HuH-7.5 (cell line): ENCODE measurements at regions not wholly inside any gene's neighbourhood (a gene's known extent, or its start where the extent isn't known, plus 50 kb on each side); places are given as distances from the start of the nearest gene placed in this dataset.

ENCODE experiments used
- DNase-seq: peaks from one replicate; pipeline ENCODE4 v3.0.0; 2011; ENCODE audit warnings: low spot score

DNA sequence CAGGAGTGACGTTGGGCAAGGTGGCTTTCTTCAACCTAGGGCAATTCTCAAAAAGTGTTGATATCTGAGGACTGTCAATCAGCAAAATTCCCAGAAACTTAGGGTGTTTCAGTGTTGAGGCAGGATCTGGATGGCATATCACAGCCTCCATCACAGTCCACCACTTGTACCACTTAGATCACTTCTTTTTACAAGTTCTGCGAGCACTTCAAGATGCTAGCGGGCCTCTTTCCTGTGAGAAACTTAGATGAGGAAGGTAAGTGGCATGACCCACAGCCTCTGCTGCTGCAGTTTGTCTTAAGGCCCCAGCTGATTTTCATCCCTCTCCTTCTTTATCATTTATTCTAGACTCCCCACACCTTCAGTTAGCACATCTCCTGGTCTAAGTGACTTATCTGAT, 295.4 kb upstream of the ZNF521 start:
- DNase-seq: no peak

DNA sequence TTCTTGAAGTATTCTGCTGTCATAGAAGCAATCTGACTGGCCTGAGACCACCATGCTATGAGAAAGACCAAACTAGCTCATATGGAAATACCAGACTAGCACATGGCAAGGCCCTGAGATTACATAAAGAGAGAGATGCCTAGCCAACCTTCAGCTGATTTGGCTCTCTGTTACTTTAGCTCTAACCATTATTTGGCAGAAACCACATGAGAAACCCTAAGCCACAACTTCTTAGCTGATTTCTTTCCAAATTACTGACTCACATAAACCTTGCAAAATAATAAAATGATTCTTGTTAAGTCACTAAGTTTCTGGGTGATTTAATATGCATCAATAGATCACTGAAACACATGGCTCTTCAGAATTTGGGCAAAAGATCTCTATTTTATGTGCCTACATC, 295.0 kb upstream of the ZNF521 start:
- no peak for DNase-seq

DNA sequence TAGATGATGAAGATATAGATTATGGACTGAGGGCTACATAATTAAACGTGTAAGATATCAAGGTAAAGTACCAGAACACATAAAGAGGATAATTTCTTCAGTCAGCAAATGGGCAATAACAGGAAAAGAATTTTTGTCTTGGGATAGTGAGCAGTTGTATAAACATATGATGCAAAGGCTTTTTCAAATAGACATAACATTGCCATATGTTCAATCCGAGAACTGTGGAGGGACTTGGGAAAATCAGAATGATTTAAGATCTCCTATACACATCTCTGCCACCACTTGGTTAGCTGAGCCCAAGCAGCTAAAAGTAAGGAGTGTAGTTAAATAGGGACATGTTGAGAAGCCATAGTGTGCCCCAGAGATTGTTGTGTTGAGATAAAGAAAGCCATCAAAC, 287.6 kb upstream of the ZNF521 start:
- no peak for DNase-seq

DNA sequence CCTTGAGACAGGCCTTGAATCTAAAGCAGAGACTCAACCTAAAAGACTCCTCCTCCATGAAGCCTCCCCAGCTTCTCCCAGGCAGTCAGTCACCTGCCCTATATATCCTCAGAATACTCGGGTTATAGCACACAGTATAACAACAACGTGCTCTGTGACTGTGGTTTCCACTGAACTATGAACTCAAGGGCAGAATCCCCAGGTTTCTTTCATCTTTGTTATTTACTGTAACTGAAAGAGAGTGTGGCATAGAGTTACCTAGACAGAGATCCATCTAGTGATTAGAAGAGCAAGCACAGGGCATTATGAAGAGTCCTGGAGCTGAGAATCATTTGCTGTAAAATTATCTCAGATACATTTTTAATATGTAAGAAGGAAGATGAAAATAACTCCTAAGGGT, 281.6 kb upstream of the ZNF521 start:
- no peak for DNase-seq

DNA sequence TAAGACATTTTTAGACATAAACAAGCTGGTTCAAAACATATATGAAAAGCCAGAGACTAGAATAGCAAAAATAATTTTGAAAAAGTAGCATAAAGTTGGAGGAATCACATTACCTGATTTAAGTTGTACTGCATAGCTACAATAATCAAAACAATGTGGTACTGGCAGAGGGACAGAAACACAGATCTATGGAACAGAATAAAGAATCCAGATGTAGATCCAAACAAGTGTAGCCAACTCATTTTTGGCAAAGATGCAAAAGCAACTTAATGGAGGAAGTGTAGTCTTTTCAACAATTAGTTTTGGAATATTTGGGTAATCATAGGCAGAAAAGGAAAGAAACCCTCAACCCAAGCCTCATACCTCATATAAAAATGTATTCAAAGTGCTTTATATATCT, 278.7 kb upstream of the ZNF521 start:
- DNase-seq: no peak

DNA sequence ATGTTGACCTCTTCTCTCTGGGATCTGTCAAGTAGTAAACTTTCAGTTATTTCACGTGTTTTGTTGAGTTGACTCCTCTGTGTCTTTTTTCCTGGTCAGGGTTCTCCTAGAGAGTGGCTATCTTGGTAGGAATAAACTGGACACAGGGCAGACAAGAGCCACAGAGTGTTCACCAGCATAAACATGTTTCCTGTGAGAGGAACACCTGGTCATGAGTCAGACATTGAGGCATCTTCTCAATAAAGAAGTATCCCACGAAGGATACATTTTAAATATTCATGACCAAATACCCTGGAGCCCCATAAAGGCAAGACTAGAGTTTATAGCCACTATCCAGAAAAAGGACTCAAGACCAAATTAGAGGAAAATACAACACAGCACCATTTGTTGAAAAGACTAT, 269.7 kb upstream of the ZNF521 start:
- DNase-seq: no peak

DNA sequence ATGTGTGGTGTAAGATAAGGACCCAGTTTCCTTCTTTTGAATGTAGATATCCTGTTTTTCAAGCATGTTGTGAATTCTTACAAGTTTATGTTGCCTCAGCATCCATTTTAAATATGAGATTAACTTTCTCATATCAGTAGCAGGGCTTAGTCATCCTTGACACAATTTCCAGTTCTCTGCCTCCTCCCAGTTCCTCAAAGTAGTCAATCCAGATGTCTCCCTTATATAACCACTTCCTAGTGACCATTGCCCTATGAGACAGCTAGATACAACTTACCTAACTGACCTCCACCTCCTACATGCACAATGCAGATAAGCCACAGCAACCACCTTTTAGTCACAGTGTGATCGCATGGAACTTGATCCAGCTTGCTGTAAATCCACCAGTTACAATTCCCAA, 269.2 kb upstream of the ZNF521 start:
- DNase-seq: no peak

DNA sequence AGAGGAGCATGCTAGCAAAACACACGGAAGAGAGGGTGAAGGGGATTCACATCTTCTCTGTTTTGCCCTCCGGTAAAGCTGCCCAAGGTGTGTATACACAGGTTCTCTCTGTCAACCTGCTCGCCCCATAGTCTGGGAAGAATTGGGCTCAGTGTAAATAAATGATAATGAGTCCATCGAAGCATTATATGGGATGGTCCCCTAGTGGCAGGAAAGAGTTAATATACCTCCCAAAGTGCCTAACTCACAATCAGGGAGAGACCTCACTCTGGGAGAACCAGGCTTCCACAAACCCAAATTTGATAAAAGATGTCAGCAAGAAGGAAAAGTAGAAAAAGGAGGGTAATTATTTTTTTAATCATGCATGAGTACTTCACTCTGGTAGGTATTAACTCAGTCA, 262.2 kb upstream of the ZNF521 start:
- no peak for DNase-seq

DNA sequence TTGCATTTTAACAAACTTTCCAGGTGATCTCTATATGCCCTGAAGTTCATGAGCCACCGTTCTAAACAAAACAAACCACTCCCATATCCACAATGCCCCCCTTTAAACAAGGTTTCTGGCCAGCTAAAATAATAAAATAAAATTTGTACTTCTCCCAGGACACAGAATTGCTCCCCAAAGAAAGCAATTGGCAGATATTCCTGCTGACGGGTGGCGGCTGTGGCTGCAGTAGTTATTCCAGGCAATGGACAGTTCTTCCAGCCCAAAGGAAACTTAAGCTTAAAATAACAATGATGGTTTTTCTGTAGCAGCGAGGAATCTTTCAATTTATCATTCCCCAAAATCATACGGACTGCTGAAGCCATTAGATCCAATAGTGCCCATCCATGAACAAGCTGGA, 260.5 kb upstream of the ZNF521 start:
- no peak for DNase-seq

DNA sequence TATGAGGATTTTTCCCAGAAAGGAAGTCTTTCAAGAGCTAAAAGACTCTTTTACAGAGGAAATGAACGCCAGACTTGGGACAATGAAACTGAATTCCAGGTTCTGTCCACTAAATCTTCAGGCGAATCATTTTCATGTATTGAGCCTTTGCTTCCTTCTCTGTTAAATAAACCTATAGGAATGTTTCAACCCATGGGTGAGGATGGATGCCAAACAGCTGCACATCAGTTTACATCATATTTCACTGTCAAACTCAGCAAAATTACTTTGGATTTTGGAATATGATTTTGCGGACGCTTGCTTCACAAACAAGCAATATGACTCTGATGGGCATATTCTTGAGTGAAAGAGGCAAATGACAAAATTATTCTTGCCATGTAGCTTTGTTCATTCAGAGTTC, 256.1 kb upstream of the ZNF521 start:
- no peak for DNase-seq

DNA sequence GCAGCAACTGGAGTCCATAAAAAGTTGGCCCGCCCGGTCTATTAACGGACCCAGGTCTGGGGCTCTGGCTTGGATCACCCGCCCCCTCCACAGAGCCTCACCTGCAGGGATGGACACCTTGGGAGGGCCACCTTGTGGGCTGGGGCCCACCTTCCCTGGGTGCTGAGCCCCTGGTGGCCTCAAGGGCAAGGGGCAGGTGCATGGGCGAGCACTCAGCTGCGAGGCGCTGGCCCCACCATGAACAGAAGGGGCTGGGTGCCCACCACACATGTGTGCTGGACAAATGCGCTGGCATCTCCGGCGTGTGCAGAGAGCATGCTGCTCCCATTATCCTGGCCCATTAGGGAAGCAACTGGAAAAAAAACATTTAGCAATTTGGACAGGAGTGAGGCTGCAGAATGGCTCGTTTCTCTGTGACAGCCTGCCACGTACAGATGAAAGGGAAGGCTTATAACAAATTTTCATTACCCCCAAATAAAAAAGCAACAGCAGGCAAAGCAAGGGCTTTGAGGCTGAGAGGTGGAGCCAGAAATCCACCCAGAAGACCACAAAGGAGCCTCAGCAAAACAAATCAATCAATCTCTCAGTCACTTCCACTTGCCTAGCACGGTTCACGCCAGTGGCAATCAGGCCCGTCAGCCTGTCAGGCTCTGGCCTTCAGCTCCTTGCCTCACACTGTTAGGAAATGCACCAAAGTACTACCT, 253.1 kb upstream of the ZNF521 start:
- DNase-seq: no peak

DNA sequence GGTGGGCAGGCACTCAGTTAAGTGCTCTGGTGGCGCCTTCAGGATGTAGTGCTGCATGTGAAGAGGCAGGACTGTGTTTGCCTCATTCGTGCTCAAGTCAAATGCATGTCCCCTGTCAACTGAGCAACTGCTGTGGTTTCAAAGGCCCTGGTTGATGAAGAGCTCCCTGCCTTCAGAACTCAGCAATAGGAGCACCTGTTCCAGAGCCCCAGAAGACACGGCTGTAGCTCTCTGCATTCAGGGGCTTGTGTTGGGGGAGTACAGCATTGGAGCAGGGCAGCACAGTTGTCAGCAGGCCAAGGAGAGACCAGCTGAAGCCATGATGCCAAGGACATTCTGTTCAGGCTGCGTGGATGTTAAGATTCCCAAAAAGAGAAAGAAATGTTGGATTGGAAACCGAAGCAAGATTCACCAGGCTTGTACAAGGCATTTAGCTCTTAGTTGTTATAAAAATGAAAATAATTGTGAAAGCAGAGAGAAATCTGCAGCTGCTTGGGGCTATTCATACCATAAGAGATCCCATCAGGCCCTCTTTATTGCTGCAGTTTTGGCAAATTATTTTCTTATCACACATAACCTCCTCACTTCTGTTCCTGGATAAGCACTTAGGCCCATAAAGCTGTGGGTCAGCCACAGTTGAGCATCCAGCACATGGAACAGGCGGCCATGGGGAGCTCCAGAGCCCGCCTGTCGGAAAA, 252.4 kb upstream of the ZNF521 start:
- no peak for DNase-seq

DNA sequence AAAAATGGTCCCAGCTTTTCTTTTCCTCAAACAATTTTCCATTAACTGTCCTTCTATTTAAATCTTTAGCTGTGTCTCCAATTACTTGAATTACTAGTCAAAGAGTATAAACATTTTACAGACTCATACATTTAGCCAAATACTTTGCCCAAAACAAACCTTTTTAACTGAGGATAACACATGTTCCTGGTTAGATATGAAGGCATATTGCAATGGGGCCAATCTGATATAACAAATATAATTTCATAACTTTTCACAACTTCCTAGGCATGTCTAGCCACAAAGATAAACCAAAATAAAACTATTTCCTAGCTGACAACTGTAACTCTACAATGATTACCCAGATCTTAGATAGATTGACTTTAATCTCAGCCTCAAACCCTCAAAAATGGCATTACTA, 247.5 kb upstream of the ZNF521 start:
- no peak for DNase-seq

DNA sequence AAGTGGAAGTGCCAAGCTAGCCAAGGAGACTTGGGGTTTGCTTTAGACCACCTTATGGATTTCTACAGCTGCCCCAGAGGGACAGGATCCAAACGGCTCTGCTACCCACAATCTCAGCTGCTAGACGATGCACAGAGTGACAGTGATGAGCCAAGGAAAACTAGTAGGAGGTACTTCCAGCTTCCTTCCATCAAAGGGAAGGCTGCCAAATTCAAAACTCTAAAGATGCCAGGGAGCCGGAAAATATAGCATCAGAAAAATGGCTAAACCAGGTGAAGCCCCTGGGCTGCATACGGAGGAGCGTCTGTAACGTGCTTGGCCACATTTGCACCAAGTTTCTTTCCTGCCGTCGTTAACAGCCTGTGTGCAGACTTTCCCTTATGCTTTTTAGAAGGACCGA, 245.5 kb upstream of the ZNF521 start:
- DNase-seq: no peak

DNA sequence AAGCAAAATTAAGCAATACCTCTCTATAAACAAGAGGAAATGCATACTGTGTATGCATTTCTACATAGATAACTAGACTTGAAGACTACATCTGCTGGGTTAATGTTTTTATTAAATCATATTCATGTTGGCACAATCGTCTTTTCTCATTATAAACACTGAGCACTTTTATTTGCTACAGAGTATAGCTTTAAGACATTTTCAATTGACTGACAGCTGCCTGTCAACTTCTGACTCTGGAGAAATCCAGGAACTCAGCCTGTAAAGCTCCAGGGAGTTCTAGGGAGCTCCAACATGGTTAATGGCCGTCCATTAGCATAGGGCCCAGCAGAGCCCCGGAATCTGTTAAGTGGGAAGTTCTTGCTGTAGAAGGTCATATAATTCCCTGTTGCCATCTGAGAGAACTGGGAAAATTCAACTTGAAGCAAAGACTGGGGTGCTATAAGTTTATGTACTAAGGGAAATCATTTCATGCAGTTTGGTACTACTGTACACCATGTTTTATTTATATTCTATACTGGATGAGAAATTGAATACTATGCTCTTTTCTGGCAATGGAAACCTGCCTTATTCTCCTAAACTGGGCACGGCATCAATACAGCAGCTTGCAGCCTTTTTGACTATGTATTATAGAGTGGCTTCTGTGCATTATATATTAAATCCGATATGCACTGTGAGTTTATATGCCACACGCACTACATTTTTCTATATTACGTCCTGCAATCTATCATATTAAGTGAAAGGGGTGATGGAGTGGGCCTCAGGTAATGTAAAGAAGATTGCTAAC, 243.5 kb upstream of the ZNF521 start:
- DNase-seq: no peak

DNA sequence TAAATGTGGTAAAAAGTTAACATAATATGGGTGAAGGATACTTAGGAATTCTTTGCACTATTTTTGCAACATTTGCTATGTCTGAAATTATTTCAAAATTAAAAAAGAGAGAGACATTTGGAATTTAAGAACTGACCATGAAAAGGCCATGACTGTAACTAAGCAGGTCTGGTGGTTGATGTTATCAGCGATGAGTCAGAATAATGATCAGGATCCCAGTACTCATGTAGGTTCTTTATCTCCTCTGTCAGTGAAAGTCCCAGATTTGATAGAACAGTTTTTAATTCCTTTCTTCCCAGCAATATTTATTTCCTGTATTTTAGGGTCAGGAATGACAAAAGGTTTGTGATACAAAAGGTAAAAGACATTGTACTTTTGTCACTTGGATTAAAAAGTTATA, 242.4 kb upstream of the ZNF521 start:
- DNase-seq: no peak

DNA sequence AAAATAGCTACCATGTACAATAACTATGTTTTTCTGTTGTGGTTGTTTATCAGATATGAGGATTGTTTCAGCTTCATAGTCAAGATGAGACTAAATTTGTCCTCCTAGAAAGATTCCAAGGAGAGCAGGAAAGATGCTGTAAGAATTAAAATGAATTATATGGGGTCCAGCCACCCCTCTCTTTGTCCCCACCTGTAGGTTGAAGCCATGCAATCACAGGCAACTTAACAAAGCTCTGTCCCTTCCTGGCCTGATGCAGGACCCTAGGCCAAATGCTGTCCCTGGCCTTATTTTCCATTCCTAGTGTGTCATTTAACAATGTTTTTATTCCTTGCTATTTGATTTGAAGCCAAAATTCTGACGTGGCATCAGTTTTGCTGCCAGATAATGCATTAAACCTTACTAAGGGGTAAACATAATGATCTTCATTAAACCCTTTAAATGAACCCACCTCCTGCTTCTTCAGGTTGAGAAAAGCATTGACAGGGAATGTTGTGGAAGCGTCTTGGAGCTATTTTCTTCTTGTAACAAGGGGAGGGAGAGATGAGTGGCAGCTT, 240.9 kb upstream of the ZNF521 start:
- DNase-seq: no peak

DNA sequence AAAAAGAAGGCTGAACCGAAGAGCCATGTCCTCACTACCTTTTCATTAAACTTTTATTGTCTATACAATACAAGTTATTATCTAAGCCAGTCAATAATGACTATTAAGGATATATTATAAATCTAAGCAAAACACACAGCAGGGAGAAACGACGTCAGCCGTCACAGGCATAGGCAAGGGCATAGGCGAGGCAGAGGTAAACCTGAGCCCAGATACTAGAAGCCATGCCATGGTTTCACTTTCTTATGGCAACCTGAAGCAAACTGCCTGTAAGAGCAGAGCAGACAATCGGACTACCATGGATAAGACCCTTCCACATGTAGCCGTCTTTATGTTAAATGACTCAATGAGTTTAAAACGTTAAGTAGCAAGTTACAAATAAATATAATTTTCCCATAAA, 238.5 kb upstream of the ZNF521 start:
- DNase-seq: no peak

DNA sequence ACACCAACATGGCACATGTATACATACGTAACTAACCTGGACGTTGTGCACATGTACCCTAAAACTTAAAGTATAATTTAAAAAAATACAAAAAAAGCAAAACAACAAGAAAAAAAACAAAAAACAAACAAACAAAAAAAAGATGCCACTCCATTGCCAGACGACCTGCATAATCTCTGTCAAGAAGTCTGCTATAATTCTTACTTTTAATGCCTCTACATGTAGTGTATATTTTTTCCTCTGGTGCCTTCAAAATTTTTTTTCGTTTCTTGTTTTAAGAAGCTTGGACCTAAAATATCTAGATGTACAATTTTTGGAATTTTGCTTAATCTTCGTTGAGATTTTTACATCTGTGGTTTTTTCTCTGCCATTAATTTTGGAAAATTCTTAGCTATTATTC, 235.6 kb upstream of the ZNF521 start:
- no peak for DNase-seq

DNA sequence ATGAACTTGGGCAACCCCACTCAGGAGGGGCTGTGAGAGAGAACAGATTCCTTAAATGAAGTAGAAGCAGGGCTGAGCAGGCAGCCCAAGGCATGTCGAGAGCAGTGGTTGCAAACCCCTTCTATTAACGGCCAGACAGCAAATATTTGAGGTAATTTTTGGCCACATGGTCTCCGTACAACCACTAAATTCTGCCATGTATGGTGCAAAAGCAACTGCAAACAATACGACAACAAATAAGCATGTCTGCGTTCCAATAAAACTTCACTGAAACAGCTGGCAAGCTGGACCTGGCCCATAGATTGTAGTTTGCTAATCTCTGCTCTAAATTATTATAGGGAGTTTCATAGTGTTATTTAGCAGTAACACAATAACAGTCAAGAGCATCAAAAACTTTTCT, 217.0 kb upstream of the ZNF521 start:
- DNase-seq: no peak

DNA sequence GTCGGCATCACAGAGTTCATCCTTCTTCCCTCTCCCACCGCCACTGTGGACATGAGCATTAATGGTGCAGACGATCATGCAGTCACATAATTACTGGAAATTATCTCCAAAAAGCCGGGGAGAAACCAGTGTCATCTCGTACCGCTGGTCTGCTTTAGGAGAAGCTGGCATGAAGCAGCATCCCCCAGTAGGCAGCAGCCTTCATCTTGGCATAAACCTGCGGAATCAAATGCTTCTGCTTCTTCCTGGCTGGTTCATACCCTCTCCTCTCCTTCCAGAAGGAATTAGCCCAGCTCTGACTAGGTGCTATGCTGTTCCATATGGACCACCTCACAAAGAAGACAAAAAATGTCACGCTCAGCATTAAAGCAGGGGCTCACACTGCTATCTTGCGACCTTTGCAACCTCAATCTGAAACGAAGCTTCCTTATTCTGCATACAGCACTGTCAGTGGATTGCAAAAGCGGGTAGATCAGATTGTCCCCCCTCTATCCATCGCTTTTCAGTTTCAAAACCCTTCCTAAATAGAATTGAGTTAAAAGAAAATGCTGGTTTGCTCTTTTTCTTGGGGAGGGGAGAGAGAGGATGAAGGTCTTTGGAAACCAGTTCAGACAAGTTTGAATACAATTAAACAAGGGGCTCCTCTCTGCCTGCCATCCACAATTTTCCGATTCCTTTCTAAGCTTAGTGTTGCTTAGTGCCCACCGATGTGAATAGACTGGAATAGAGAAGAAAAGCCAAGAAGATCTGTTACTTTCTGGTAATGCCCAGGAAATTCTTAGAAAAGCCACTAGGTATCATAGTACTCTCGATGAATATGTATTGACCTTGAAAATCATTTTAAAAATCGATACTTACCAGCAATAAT, 212.1 kb upstream of the ZNF521 start:
- DNase-seq: no peak

DNA sequence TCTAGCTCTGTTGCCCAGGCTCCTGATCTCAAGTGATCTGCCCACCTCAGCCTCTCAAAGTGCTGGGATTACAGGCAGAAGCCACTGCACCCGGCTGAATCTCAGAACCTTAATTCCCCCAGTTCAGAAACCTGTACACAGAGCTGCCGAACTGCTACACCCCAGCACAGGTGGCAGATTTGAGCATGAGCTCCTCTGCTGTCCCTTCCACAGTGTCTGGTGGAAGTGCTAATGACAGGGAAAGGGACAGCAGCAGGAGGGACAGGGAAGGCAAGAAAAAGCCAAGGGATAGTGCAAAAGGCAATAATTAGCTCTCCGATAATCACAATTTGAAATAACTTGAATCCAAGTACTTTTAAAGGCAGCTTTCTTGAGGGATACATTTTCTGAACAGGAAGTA, 211.4 kb upstream of the ZNF521 start:
- DNase-seq: no peak
